Hepatocyte (in vitro differentiated cells): ENCODE measurements at regions not wholly inside any gene's neighbourhood (a gene's known extent, or its start where the extent isn't known, plus 50 kb on each side); places are given as distances from the start of the nearest gene placed in this dataset.

Source experiments
- DNase-seq: peaks from one replicate; pipeline ENCODE4 v3.0.0-alpha.2; 2016; ENCODE audit warnings: low spot score
- H2AFZ ChIP-seq: fragments of 200-600 bp; sonication (generic); 2 replicates; pipeline ENCODE4 v1.6.0; 2016; ENCODE audit warnings: antibody characterized with exemption, mild to moderate bottlenecking
- H3K27ac ChIP-seq: fragments of 200-600 bp; sonication (generic); 2 replicates; pipeline ENCODE4 v1.5.1; 2016; ENCODE audit warnings: mild to moderate bottlenecking
- H3K27me3 ChIP-seq: fragments of 200-600 bp; sonication (generic); 2 replicates; pipeline ENCODE4 v1.6.1; 2016
- H3K36me3 ChIP-seq: fragments of 200-600 bp; sonication (generic); replicated peaks from 2 replicates; pipeline ENCODE4 v1.5.1; 2016; ENCODE audit warnings: low read depth; ENCODE audit not compliant: insufficient read depth
- H3K4me1 ChIP-seq: fragments of 200-600 bp; sonication (generic); 2 replicates; pipeline ENCODE4 v1.5.1; 2016; ENCODE audit warnings: mild to moderate bottlenecking, moderate library complexity; ENCODE audit not compliant: insufficient read depth
- H3K4me2 ChIP-seq: fragments of 200-600 bp; sonication (generic); 2 replicates; pipeline ENCODE4 v1.6.0; 2016
- H3K4me3 ChIP-seq: fragments of 200-600 bp; sonication (generic); 2 replicates; pipeline ENCODE4 v1.5.1; 2016; ENCODE audit warnings: mild to moderate bottlenecking
- H3K79me2 ChIP-seq: fragments of 200-600 bp; sonication (generic); 2 replicates; pipeline ENCODE4 v1.6.0; 2017; ENCODE audit warnings: mild to moderate bottlenecking
- H3K9me2 ChIP-seq: fragments of 200-600 bp; sonication (generic); replicated peaks from 2 replicates; pipeline ENCODE4 v1.6.0; 2017; ENCODE audit warnings: mild to moderate bottlenecking; ENCODE audit not compliant: insufficient read depth
- H3K9me3 ChIP-seq: fragments of 200-600 bp; sonication (generic); 2 replicates; pipeline ENCODE4 v1.5.1; 2016; ENCODE audit warnings: low read depth, mild to moderate bottlenecking
- H4K20me1 ChIP-seq: fragments of 200-600 bp; sonication (generic); 2 replicates; pipeline ENCODE4 v1.6.0; 2016; ENCODE audit warnings: mild to moderate bottlenecking; ENCODE audit not compliant: insufficient read depth, poor library complexity, severe bottlenecking
- EZH2 ChIP-seq: fragments of 200-600 bp; sonication (generic); IDR thresholded peaks from 2 replicates; pipeline ENCODE4 v1.6.1; 2016; ENCODE audit warnings: antibody characterized with exemption, mild to moderate bottlenecking, borderline replicate concordance
- EZH2phosphoT487 ChIP-seq: fragments of 200-600 bp; sonication (generic); IDR thresholded peaks from one replicate; pipeline ENCODE4 v1.6.1; 2018; ENCODE audit warnings: antibody characterized with exemption, mild to moderate bottlenecking, low read depth, moderate library complexity; ENCODE audit not compliant: unreplicated experiment, severe bottlenecking
- WGBS: methylation state at CpG from one replicate; pipeline ENCODE4 v1.1.6; 2016; ENCODE audit warnings: low lambda C conversion rate; ENCODE audit errors: missing lambda C conversion rate; 5-methylcytosine and 5-hydroxymethylcytosine counted together
- TF ChIP-seq, protein P1 (sequence below): fragments of 200-600 bp; sonication (generic); IDR thresholded peaks from 2 replicates; pipeline ENCODE4 v1.5.1; 2016; ENCODE audit warnings: antibody characterized with exemption, mild to moderate bottlenecking; ENCODE audit not compliant: poor library complexity

DNA sequence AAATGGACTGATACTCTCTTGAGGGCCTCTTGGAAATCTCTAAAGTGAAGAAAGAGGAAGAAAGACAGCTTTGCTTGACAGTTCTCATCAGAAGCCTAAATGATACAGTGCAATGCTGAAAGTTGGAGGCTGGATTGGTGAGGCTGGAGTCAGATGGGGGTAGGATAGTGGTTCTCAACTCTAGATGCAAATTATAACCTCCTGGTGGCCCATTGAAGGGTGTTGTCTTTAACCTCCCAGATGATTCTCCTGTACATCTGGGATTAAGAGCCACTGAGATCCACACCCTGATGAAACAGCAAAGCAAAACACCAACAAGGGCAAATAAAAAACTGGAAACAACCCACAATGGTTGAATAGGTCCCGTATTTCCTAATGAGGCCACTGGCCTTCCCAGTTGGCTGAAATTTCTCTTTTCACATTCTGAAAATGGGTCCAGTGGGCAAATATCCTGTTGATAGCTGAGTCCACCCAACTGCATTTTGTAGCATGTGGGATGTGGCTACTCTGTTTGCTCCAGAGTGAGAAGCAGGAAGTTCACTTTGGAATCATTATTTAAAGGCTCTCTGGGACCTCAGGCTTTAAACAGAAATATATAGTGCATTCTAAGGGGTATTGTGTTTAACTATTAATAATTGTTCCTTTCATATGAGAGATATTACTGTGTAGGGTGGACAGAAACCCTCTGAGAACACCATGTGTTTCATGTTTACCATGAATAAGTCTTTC is 208.1 kb downstream of the SOX4 start:
- Histone ChIP-seq H3K9me3 (no peaks in the 10 kb centered on the region), H3K36me3 (no peaks in the 10 kb centered on the region), H3K4me2 (no peak overlapping the region), H3K9me2 (no peaks in the 10 kb centered on the region), H3K79me2 (no peaks in the 10 kb centered on the region), H3K4me3 (no peak overlapping the region), H4K20me1 (no peaks in the 10 kb centered on the region), H3K4me1 (no peaks in the 10 kb centered on the region), H2AFZ (no peak overlapping the region), H3K27me3 (no peaks in the 10 kb centered on the region), H3K27ac (peak overlapping the region; percentile 33)
- no peak for DNase-seq
- WGBS, result 95% methylated on average over 1 of the region's 1 CpG
- TF ChIP-seq EZH2phosphoT487 (no peak), EZH2 (no peak)
- TF ChIP-seq, protein P1, sequence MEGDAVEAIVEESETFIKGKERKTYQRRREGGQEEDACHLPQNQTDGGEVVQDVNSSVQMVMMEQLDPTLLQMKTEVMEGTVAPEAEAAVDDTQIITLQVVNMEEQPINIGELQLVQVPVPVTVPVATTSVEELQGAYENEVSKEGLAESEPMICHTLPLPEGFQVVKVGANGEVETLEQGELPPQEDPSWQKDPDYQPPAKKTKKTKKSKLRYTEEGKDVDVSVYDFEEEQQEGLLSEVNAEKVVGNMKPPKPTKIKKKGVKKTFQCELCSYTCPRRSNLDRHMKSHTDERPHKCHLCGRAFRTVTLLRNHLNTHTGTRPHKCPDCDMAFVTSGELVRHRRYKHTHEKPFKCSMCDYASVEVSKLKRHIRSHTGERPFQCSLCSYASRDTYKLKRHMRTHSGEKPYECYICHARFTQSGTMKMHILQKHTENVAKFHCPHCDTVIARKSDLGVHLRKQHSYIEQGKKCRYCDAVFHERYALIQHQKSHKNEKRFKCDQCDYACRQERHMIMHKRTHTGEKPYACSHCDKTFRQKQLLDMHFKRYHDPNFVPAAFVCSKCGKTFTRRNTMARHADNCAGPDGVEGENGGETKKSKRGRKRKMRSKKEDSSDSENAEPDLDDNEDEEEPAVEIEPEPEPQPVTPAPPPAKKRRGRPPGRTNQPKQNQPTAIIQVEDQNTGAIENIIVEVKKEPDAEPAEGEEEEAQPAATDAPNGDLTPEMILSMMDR, result no peak

DNA sequence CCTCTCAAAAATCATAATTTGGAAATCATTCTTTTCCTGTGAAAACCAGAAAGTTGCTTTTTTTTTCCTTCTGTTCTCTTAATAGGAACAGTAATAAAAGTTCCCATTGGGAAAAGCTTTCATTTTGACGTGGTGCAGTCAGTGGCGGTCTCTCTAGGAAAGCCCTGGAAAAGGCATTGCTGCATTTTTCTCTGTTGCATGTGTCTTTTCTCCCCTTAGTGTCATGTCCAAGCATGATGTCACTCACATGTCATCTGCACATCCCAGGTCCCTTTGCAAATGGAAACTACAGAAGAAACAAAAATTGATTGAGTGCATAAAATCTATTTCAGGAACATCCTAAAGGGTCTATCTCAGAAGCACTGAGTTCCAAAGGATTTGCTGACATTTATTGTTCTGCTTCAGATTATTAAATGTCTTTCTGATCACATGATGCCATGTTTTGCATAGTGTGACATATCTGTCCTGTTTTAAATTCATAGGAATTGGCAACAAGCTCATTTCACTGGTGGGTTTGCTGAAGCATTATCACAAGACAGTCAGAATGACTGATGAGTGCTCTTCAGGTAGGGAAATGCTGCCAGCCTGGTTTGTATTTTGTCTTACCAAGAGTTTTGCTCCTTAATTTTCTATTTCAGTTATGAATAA is 208.7 kb downstream of the SOX4 start:
- DNase-seq, result no peak
- Histone ChIP-seq H3K9me2 (no peaks in the 10 kb centered on the region), H3K36me3 (no peaks in the 10 kb centered on the region), H2AFZ (no peak overlapping the region), H3K4me3 (no peak overlapping the region), H3K9me3 (no peaks in the 10 kb centered on the region), H3K27ac (no peak overlapping the region), H4K20me1 (no peaks in the 10 kb centered on the region), H3K4me2 (no peak overlapping the region), H3K27me3 (no peaks in the 10 kb centered on the region), H3K4me1 (peaks cover 3% of the 10 kb centered on the region), H3K79me2 (no peaks in the 10 kb centered on the region)
- 85% methylated on average over 2 of the region's 2 CpGs for WGBS
- no peak for TF ChIP-seq EZH2
- TF ChIP-seq, protein P1, result no peak
- no peak for TF ChIP-seq EZH2phosphoT487

DNA sequence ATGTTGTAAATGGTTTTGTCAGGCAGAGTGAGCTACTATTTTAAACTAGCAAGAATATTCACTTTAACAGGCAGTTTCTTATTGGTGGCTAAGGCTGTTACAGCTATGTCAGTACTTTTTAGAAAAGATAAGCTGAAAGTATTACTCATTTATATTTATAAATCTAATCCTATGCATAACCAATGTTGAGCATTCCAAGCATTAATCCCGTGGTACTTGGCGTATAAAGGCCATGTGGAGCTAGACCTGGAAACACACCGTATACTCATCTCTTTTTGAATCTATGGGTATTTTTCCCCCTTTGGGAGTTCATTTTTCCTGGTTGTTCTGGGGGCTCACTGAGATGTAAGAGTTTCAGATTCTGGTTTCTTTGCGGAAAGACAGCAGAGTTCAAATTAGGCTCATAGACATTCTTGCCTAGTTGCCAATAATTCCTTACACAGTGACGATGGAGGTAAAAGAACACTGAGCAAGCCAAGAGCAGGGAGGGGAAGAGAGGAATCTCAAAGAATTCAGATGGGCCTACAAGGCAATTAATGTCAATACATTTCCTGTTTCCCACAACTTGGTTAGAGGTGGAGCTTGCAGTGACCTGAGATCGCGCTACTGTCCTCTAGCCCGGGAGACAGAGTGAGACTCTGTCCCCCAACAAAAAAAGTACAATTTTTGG is 211.5 kb downstream of the SOX4 start:
- Histone ChIP-seq H3K4me1 (peaks cover 20% of the 10 kb centered on the region), H3K36me3 (no peaks in the 10 kb centered on the region), H3K27me3 (no peaks in the 10 kb centered on the region), H3K27ac (no peak overlapping the region), H2AFZ (no peak overlapping the region), H3K9me3 (no peaks in the 10 kb centered on the region), H3K4me2 (no peak overlapping the region), H3K79me2 (no peaks in the 10 kb centered on the region), H3K9me2 (no peaks in the 10 kb centered on the region), H3K4me3 (no peak overlapping the region), H4K20me1 (no peaks in the 10 kb centered on the region)
- WGBS, result 88% methylated on average over 8 of the region's 8 CpGs
- TF ChIP-seq EZH2 (no peak), EZH2phosphoT487 (no peak)
- TF ChIP-seq, protein P1, result no peak
- DNase-seq, result no peak
